Heart left ventricle (tissue), 13 donors: ENCODE measurements at regions not wholly inside any gene's neighbourhood (a gene's known extent, or its start where the extent isn't known, plus 50 kb on each side); places are given as distances from the start of the nearest gene placed in this dataset.

Source experiments
- CTCF ChIP-seq, 12 donors: fragments of 200-600 bp; sonication (generic) in 4 of 12; IDR thresholded peaks; one replicate each; pipeline versions ENCODE4 v1.5.0 to v1.8.0; 2018 to 2022; ENCODE audit warnings: antibody characterized with exemption in 12 of 12, mild to moderate bottlenecking in 5 of 12
- POLR2A ChIP-seq, 2 donors: fragments of 450-650 bp; IDR thresholded peaks; one replicate each; pipeline ENCODE4 v1.6.1; 2017; ENCODE audit warnings: antibody characterized with exemption in 2 of 2, mild to moderate bottlenecking in 2 of 2, moderate library complexity in 2 of 2
- donor health status: ischemic (EF 13 %, LVEDD 7.1; RV severe dilation, severe dysfunction).
- donor health status: DM: no; HTN: yes; CAD: no.
- donor health status: DM: no; HTN: no; CAD: no.
- donor health status: ischemic (EF 25% LVEDD 6.9; RV normal size, moderate dysfunction).
- donor health status: ischemic (EF 25% LVEDD 5.7; RV mildly dilated, moderate dysfunction).
- donor health status: ischemic (EF 35%, LVEDD 5.7; RV mildly dilated, moderate dysfunction).
- donor health status: nonischemic (EF 11% LVEDD 7.7; RV severe dilation, severe dysfunction).
- donor health status: DM: yes; HTN: yes; CAD: no.
- donor health status: PGD.
- donor health status: ischemic (EF 29% LVEDD 5.4; RV normal size, mild dysfunction).
- donor health status: nonischemic (EF 23%, LVEDD 6.1; RV moderate dilation, normal function).

DNA sequence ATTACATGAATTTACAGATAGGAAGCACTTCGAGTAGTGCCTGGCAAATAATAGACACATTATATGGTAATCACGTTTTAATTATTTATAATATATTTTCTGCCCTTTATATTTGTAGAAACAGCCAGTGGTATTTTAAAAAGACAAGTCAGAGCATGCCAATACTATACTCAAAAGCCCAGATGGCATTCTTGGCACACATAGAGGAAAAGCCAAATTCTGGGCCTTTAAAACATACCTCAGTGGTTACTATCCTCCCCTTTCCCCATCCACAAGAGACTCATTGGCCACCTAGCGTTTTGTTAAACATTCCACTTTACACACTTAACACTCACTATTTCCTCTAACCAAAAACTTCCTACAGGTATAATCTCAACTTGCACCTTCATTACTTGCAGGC is 63.3 kb upstream of the ZNF804A start:
- no peak for TF ChIP-seq POLR2A (IDR thresholded peaks at IDR 0.05)
- no peak for TF ChIP-seq CTCF (IDR thresholded peaks at IDR 0.05)
